H1 (cell line): ENCODE measurements at regions not wholly inside any gene's neighbourhood (a gene's known extent, or its start where the extent isn't known, plus 50 kb on each side); places are given as distances from the start of the nearest gene placed in this dataset.

Experiments used
- ATF3 ChIP-seq: IDR thresholded peaks from 2 replicates; pipeline ENCODE4 v1.6.1; 2011; ENCODE audit warnings: low read depth, mild to moderate bottlenecking, low read length; ENCODE audit not compliant: insufficient read depth
- BACH1 ChIP-seq: IDR thresholded peaks from 2 replicates; pipeline ENCODE4 v1.6.1; 2012; ENCODE audit warnings: low read length, improper control_type of control experiment
- CBX5 ChIP-seq: fragments of 300-800, 300-1000 bp; sonication (generic); IDR thresholded peaks from 2 replicates; pipeline ENCODE4 v1.7.1; 2016; ENCODE audit warnings: antibody characterized with exemption, low read length, low read depth
- CBX8 ChIP-seq: fragments of 300-800, 300-1000 bp; sonication (generic); IDR thresholded peaks from 2 replicates; pipeline ENCODE4 v1.7.1; 2016; ENCODE audit warnings: low read depth, low read length, borderline replicate concordance
- CEBPB ChIP-seq: IDR thresholded peaks from 2 replicates; pipeline ENCODE4 v1.6.1; 2012; ENCODE audit warnings: low read depth, low read length
- EZH2 ChIP-seq: fragments of 200-600 bp; sonication (generic); IDR thresholded peaks from 2 replicates; pipeline ENCODE4 v1.7.1; 2012; ENCODE audit warnings: low read depth, mild to moderate bottlenecking, moderate library complexity, low read length, inconsistent platforms; ENCODE audit not compliant: severe bottlenecking
- SAP30 ChIP-seq: fragments of 300-600 bp; sonication (generic); IDR thresholded peaks from 2 replicates; pipeline ENCODE4 v1.7.1; 2012; ENCODE audit warnings: low read length, moderate library complexity, mild to moderate bottlenecking, inconsistent platforms; ENCODE audit not compliant: insufficient read depth, insufficient replicate concordance
- TF ChIP-seq, protein P1 (sequence below), 3 experiments: IDR thresholded peaks; 1 replicate in 2 of 3; 2 replicates in 1 of 3; pipeline versions ENCODE4 v1.5.1 to v1.6.1; 2011; ENCODE audit warnings: low read length in 3 of 3, mild to moderate bottlenecking in 3 of 3, inconsistent platforms in 2 of 3, low read depth in 1 of 3, moderate library complexity in 1 of 3; ENCODE audit not compliant: insufficient read depth in 1 of 3; ENCODE audit errors: control extremely low read depth in 1 of 3

- TF ChIP-seq CEBPB (no peak), SAP30 (no peak), CBX5 (no peak), EZH2 (no peak), ATF3 (no peak), BACH1 (no peak), CBX8 (no peak)
- TF ChIP-seq, protein P1, sequence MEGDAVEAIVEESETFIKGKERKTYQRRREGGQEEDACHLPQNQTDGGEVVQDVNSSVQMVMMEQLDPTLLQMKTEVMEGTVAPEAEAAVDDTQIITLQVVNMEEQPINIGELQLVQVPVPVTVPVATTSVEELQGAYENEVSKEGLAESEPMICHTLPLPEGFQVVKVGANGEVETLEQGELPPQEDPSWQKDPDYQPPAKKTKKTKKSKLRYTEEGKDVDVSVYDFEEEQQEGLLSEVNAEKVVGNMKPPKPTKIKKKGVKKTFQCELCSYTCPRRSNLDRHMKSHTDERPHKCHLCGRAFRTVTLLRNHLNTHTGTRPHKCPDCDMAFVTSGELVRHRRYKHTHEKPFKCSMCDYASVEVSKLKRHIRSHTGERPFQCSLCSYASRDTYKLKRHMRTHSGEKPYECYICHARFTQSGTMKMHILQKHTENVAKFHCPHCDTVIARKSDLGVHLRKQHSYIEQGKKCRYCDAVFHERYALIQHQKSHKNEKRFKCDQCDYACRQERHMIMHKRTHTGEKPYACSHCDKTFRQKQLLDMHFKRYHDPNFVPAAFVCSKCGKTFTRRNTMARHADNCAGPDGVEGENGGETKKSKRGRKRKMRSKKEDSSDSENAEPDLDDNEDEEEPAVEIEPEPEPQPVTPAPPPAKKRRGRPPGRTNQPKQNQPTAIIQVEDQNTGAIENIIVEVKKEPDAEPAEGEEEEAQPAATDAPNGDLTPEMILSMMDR (IDR thresholded peaks at IDR 0.05; ENCODE audit: control extremely low read depth in 1 of 3, insufficient read depth in 1 of 3, low read depth in 1 of 3, low read length in 3 of 3), result no peak
These were observed 416.1 kb upstream of the IZUMO3 start (continued) for GRCh38 chr9:24961762-24962161.
